Central memory CD8-positive, alpha-beta T cell (primary cell): ENCODE measurements at regions not wholly inside any gene's neighbourhood (a gene's known extent, or its start where the extent isn't known, plus 50 kb on each side); places are given as distances from the start of the nearest gene placed in this dataset.

ENCODE experiments used
- ATAC-seq: fragments of 150-1000 bp; cut with Tn5 transposase; replicated peaks from 2 replicates; pipeline ENCODE4 v1.10.0; 2022; ENCODE audit warnings: mild to moderate bottlenecking, moderate FRiP score, moderate number of reproducible peaks; ENCODE audit not compliant: poor library complexity, severe bottlenecking; ENCODE audit errors: extremely low read depth
- DNase-seq, 2 donors: peaks; one replicate each; pipeline ENCODE4 v3.0.0; 2021; ENCODE audit warnings: low spot score in 2 of 2
- H3K27ac Mint-ChIP-seq: one replicate; pipeline ENCODE4 v1.8.0; 2022; ENCODE audit warnings: low read depth, mild to moderate bottlenecking, moderate library complexity, mixed read lengths
- H3K27me3 Mint-ChIP-seq: one replicate; pipeline ENCODE4 v1.8.0; 2022; ENCODE audit warnings: mixed read lengths
- H3K36me3 Mint-ChIP-seq: one replicate; pipeline ENCODE4 v1.8.0; 2022; ENCODE audit warnings: mild to moderate bottlenecking, moderate library complexity, mixed read lengths; ENCODE audit not compliant: insufficient read depth
- H3K4me1 Mint-ChIP-seq: one replicate; pipeline ENCODE4 v1.8.0; 2022; ENCODE audit warnings: mixed read lengths
- H3K4me3 Mint-ChIP-seq: one replicate; pipeline ENCODE4 v1.8.0; 2022; ENCODE audit warnings: mild to moderate bottlenecking, moderate library complexity, mixed read lengths
- H3K9me3 Mint-ChIP-seq: one replicate; pipeline ENCODE4 v1.8.0; 2022; ENCODE audit warnings: mixed read lengths

- no peaks in the 10 kb centered on the region for H3K9me3 Mint-ChIP-seq
- H3K4me3 Mint-ChIP-seq: no peak overlapping the region
- H3K27me3 Mint-ChIP-seq: no peaks in the 10 kb centered on the region
- ATAC-seq: no peak
- peaks cover 18% of the 10 kb centered on the region for H3K36me3 Mint-ChIP-seq
- no peak for DNase-seq
- peaks cover 13% of the 10 kb centered on the region for H3K4me1 Mint-ChIP-seq
- peak overlapping the region; percentile 26 for H3K27ac Mint-ChIP-seq
Observed at GRCh38 chr9:129498451-129499384, 122.2 kb downstream of the C9orf50 start.

- peaks cover 18% of the 10 kb centered on the region for H3K36me3 Mint-ChIP-seq
- no peak for DNase-seq
- H3K4me1 Mint-ChIP-seq: peaks cover 18% of the 10 kb centered on the region
- H3K4me3 Mint-ChIP-seq: no peak overlapping the region
- no peak for ATAC-seq
- peak overlapping the region; percentile 26 for H3K27ac Mint-ChIP-seq
- no peaks in the 10 kb centered on the region for H3K27me3 Mint-ChIP-seq
- H3K9me3 Mint-ChIP-seq: no peaks in the 10 kb centered on the region
Observed at GRCh38 chr9:129497813-129498450, 123.0 kb downstream of the C9orf50 start.

- H3K4me3 Mint-ChIP-seq: peak overlapping the region; percentile 79
- DNase-seq: no peak
- no peak for ATAC-seq
- H3K27ac Mint-ChIP-seq: peak overlapping the region; percentile 97
- no peaks in the 10 kb centered on the region for H3K27me3 Mint-ChIP-seq
- H3K36me3 Mint-ChIP-seq: peaks cover 17% of the 10 kb centered on the region
- H3K9me3 Mint-ChIP-seq: no peaks in the 10 kb centered on the region
- peaks cover 20% of the 10 kb centered on the region for H3K4me1 Mint-ChIP-seq
Observed at GRCh38 chr9:129497005-129497812, 123.7 kb downstream of the C9orf50 start.

- Mint-ChIP-seq H3K36me3 (peaks cover 12% of the 10 kb centered on the region), H3K4me3 (peak overlapping the region; percentile 79), H3K27ac (peak overlapping the region; percentile 97), H3K27me3 (no peaks in the 10 kb centered on the region), H3K9me3 (no peaks in the 10 kb centered on the region), H3K4me1 (peaks cover 24% of the 10 kb centered on the region)
- DNase-seq: peak; percentile 50 to 54
- ATAC-seq: peak; percentile 77
Observed at GRCh38 chr9:129496473-129497004, 124.4 kb downstream of the C9orf50 start.

- no peaks in the 10 kb centered on the region for H3K9me3 Mint-ChIP-seq
Observed at GRCh38 chr9:129495620-129496472, 125.1 kb downstream of the C9orf50 start.

GRCh38 chr9:129494113-129494789 is 126.7 kb downstream of the C9orf50 start:
- no peaks in the 10 kb centered on the region for H3K27me3 Mint-ChIP-seq
- ATAC-seq (no peak), DNase-seq (no peak)
- H3K27ac Mint-ChIP-seq: peak overlapping the region; percentile 58
- H3K36me3 Mint-ChIP-seq: peaks cover 23% of the 10 kb centered on the region
- no peaks in the 10 kb centered on the region for H3K9me3 Mint-ChIP-seq
- H3K4me1 Mint-ChIP-seq: peaks cover 40% of the 10 kb centered on the region
- H3K4me3 Mint-ChIP-seq: no peak overlapping the region

More at GRCh38 chr9:129495620-129496472, 125.1 kb downstream of the C9orf50 start:
- Mint-ChIP-seq H3K27me3 (no peaks in the 10 kb centered on the region), H3K4me1 (peaks cover 30% of the 10 kb centered on the region), H3K36me3 (peaks cover 14% of the 10 kb centered on the region), H3K4me3 (peak overlapping the region; percentile 79), H3K27ac (peak overlapping the region; percentile 97)
- peak; percentile 84 for ATAC-seq
- peak; percentile 62 to 64 for DNase-seq

GRCh38 chr9:129493706-129494047 is 127.2 kb downstream of the C9orf50 start:
- no peaks in the 10 kb centered on the region for H3K27me3 Mint-ChIP-seq
- DNase-seq: no peak
- no peaks in the 10 kb centered on the region for H3K9me3 Mint-ChIP-seq
- peaks cover 28% of the 10 kb centered on the region for H3K36me3 Mint-ChIP-seq
- H3K4me1 Mint-ChIP-seq: peaks cover 45% of the 10 kb centered on the region
- ATAC-seq: no peak
- H3K4me3 Mint-ChIP-seq: peak overlapping the region; percentile 6
- H3K27ac Mint-ChIP-seq: peak overlapping the region; percentile 58

- H3K9me3 Mint-ChIP-seq: no peaks in the 10 kb centered on the region
- peaks cover 48% of the 10 kb centered on the region for H3K4me1 Mint-ChIP-seq
- H3K36me3 Mint-ChIP-seq: peaks cover 28% of the 10 kb centered on the region
- peak overlapping the region; percentile 6 for H3K4me3 Mint-ChIP-seq
- no peaks in the 10 kb centered on the region for H3K27me3 Mint-ChIP-seq
- DNase-seq: no peak
- H3K27ac Mint-ChIP-seq: peak overlapping the region; percentile 58
- ATAC-seq: no peak
Observed at GRCh38 chr9:129493002-129493705, 127.7 kb downstream of the C9orf50 start.

GRCh38 chr9:129491487-129491855 is 129.4 kb downstream of the C9orf50 start:
- Mint-ChIP-seq H3K4me3 (no peak overlapping the region), H3K27ac (peak overlapping the region; percentile 92), H3K36me3 (peaks cover 28% of the 10 kb centered on the region), H3K4me1 (peaks cover 51% of the 10 kb centered on the region), H3K27me3 (no peaks in the 10 kb centered on the region), H3K9me3 (no peaks in the 10 kb centered on the region)
- DNase-seq: no peak
- ATAC-seq: no peak

GRCh38 chr9:129490583-129491486 is 130.1 kb downstream of the C9orf50 start:
- peak overlapping the region; percentile 74 for H3K4me3 Mint-ChIP-seq
- H3K27ac Mint-ChIP-seq: peak overlapping the region; percentile 92
- no peaks in the 10 kb centered on the region for H3K9me3 Mint-ChIP-seq
- peaks cover 50% of the 10 kb centered on the region for H3K4me1 Mint-ChIP-seq
- ATAC-seq: no peak
- H3K36me3 Mint-ChIP-seq: peaks cover 28% of the 10 kb centered on the region
- no peaks in the 10 kb centered on the region for H3K27me3 Mint-ChIP-seq
- no peak for DNase-seq
